HG03565 (cell line): ENCODE measurements at regions not wholly inside any gene's neighbourhood (a gene's known extent, or its start where the extent isn't known, plus 50 kb on each side); places are given as distances from the start of the nearest gene placed in this dataset.

ENCODE experiments used
- ATAC-seq: cut with Tn5 transposase; IDR thresholded peaks from one replicate; pipeline ENCODE4 v1.9.1; 2021; ENCODE audit warnings: mild to moderate bottlenecking, moderate library complexity; ENCODE audit not compliant: unreplicated experiment

GRCh38 chr4:181308476-181309312 lies 934.5 kb upstream of the TENM3 start:
- no peak for ATAC-seq

GRCh38 chr4:181312066-181312465 lies 931.1 kb upstream of the TENM3 start:
- no peak for ATAC-seq

- ATAC-seq = no peak
These were observed 923.6 kb upstream of the TENM3 start for GRCh38 chr4:181319629-181320028.

GRCh38 chr4:181323061-181323460 lies 920.1 kb upstream of the TENM3 start:
- peak; percentile 94 for ATAC-seq

- ATAC-seq = no peak
These were observed 912.5 kb upstream of the TENM3 start for GRCh38 chr4:181330654-181331201.

- no peak for ATAC-seq
These were observed 912.0 kb upstream of the TENM3 start for GRCh38 chr4:181331214-181331613.

- no peak for ATAC-seq
These were observed 897.3 kb upstream of the TENM3 start for GRCh38 chr4:181345931-181346330.

GRCh38 chr4:181350615-181351415 lies 892.4 kb upstream of the TENM3 start:
- ATAC-seq = no peak

- no peak for ATAC-seq
These were observed 878.7 kb upstream of the TENM3 start for GRCh38 chr4:181364504-181364903.

- no peak for ATAC-seq
These were observed 877.5 kb upstream of the TENM3 start for GRCh38 chr4:181365671-181366070.

GRCh38 chr4:181372014-181372413 lies 871.2 kb upstream of the TENM3 start:
- no peak for ATAC-seq

- no peak for ATAC-seq
These were observed 867.1 kb upstream of the TENM3 start for GRCh38 chr4:181376058-181376457.

GRCh38 chr4:181388061-181388460 lies 855.1 kb upstream of the TENM3 start:
- no peak for ATAC-seq

GRCh38 chr4:181416966-181417365 lies 826.2 kb upstream of the TENM3 start:
- ATAC-seq = no peak

- ATAC-seq = no peak
These were observed 824.7 kb upstream of the TENM3 start for GRCh38 chr4:181418496-181418895.

- no peak for ATAC-seq
These were observed 822.3 kb upstream of the TENM3 start for GRCh38 chr4:181420950-181421349.

GRCh38 chr4:181424362-181425016 lies 818.7 kb upstream of the TENM3 start:
- ATAC-seq = no peak

GRCh38 chr4:181427076-181427475 lies 816.1 kb upstream of the TENM3 start:
- ATAC-seq = no peak

GRCh38 chr4:181431006-181431405 lies 812.2 kb upstream of the TENM3 start:
- ATAC-seq = no peak

- ATAC-seq = no peak
These were observed 811.5 kb upstream of the TENM3 start for GRCh38 chr4:181431661-181432060.

GRCh38 chr4:181432335-181432734 lies 810.9 kb upstream of the TENM3 start:
- no peak for ATAC-seq
